Stimulated activated CD4-positive, alpha-beta T cell treated with anti-CD3 and anti-CD28 coated beads, Interleukin-15, amount 100 ng/mL, for 24 hours (primary cell): ENCODE measurements at regions not wholly inside any gene's neighbourhood (a gene's known extent, or its start where the extent isn't known, plus 50 kb on each side); places are given as distances from the start of the nearest gene placed in this dataset.
"Not testable (repeated sequence)": the region's sequence is repeated elsewhere in the genome, so short reads cannot be mapped to it uniquely, and the experiment has no call there.

ENCODE experiments used
- DNase-seq: peaks from one replicate; pipeline ENCODE4 v3.0.0-alpha.2; 2020

DNA sequence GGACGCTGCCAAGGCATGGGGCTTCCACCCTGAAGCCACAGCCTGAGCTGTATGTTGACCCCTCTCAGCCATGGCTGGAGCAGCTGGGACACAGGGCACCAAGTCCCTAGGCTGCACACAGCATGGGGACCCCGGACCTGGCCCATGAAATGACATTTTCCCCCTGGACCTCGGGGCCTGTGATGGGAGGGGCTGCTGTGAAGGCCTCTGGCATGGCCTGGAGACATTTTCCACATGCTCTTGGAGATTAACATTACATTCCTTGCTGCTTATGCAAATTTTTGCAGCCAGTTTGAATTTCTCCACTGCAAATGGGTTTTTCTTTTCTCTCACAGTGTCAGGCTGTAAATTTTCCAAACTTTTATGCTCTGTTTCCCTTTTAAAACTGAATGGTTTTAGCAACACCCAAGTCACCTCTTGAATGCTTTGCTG is 463.6 kb downstream of the ZWINT start:
- DNase-seq: no peak

DNA sequence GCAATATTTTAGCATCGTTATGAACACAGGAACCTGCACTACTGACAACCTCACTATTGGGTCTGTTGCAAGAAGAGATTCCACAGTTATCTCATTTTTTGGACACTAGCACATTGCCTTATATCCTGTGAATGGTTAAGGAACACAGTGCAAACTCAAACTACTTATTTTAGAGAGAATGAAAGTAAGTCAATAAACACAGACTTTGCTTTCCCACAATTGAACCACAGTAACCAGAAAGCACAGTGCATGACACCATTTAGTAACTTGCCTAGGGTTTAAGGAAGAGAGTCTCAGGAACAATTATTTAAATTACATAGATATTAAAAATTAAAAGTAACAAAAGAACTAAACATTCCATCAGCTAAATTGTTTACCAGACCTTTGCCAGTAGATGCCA is 468.8 kb downstream of the ZWINT start:
- DNase-seq: no peak

DNA sequence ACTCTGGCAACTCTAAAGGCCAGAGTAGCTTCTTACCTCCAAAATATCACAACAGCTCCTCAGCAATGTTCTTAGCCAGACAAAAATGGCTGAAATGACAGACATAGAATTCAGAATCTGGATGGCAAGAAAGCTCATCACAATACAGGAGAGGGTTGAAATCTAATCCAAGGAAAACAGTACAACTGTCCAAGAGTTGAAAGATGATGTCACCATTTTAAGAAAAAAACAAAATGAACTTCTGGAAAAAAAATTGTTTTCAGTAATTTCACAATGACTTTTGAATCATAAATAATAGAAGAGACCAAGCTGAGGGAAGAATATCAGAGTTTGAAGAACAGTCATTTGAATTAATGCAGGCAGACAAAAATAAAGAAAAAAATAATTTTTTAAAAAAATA is 479.5 kb downstream of the ZWINT start:
- no peak for DNase-seq

DNA sequence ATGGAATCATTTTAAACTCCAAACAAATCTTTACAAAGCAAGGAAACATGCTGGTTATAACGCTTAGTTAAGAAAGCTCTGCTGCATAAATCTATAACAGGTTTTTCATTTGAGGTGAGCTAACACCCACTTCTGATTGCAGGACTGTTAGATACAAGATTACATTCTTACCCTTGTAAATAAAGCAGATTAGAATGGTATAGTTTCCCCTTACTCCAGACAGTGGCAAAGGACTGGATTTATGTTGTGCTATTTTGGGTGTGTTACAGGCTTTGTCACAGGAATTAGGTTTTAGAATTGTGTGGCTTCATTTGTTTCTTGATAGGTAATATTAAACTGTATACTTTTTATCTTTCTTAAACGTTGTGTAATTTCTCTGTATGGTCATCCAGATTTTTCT is 487.6 kb downstream of the ZWINT start:
- DNase-seq: no peak

DNA sequence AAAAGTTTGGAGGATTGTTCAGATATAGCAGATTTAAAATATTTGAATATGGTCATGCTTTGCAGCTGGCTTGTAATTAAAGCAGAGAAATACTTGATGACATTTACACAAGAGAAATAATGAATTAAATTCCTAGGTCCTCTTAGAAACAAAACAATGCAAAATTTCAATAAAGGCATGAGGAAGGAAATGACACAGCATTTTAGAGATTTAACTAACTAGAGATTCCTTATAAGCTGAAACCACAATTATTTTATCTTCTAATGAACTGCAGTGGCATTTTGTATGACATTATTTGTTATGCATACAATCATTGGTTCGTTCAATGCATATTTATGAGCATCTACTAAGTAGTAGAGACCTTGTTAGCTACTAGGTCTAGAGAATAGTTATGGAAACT is 490.9 kb downstream of the ZWINT start:
- DNase-seq: no peak

DNA sequence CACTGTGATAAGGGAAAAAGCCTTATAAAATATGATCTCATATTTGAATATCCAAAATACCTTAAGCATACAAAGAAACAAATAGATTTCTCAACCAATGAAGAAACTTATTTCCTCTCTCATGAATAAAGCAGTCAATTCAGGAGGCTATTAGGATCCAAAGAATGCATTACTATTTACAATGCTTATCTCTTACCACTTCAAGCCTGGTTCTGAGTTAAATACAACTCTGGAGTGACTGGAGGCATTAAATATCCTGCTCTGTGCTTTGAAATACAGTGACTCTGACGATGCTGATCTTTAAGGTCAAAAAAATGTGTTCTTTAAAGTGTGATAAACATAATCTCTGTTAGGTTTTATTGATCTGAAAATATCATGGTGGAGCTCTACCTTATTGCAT is 493.2 kb downstream of the ZWINT start:
- DNase-seq: no peak

DNA sequence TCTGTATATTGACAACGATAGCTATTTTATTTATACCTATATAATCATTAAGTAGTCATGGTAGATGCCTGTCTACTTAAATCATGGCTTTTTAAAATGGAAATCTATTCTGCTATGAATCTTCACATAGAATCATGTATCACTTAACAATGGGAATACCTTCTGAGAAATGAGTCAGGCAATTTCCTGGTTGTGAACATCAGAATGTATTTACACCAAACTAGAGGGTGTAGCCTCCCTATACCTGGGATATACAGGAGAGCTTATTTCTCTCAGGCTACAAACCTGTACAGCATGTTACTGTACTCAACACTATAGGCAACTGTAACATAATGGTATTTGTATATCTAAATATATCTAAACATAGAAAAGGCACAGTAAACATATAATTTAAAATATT is 502.3 kb downstream of the ZWINT start:
- DNase-seq: no peak

DNA sequence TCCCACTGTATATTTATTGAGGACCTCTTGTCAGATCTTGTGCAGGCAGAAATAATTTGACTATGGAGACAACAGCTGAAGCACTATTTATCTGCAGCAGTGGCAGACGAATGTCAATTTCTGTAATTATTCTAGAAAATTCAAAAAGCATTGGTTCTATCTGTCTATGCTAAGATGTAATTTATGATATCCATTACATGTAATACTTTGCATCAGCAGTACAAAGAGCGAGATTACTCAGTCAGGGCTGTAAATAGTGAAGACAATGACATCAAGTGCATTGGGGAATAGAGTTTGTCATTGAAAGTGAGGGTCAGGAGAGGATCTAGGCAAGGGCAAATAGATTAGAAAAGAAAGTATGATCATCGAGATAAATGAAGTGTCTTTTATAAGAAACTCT is 508.2 kb downstream of the ZWINT start:
- DNase-seq: no peak

DNA sequence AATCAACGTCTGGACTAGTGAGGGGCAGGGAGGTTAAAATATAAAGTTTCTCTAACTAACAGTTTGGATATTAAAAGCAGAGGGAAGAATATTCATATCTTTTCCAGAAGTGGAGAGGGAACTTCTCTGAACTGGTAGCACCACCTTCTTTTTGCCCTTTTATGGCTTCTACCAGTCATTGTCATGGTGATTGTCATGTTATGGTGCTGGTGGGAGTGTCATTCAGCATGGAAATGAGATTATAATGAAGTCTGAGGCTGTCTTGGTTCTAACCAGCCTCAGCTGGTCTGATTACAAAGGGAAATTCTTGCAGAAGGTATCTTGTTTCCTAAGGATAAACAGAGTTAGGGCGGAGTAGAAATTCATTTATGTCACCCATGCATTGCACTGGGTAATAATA is 523.8 kb downstream of the ZWINT start:
- DNase-seq: no peak

DNA sequence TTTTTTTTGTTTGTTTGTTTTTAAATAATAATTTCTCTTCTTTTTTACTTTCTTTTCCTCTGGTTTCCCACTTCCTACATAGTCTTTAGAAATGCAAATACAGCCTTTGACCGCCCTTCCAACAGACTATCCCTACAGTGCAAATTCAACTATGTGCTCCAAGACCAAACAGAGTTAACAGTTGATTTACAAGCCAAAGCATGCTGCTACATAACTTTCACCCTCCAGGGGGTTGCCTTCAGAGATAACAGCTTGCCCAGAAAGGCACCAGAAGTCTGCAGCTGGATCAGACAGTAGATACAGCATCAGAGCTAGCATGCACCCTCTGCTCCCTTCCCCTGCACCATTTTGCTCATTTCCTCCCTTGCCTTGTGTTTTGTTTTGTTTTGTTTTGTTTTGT is 539.0 kb downstream of the ZWINT start:
- no peak for DNase-seq

DNA sequence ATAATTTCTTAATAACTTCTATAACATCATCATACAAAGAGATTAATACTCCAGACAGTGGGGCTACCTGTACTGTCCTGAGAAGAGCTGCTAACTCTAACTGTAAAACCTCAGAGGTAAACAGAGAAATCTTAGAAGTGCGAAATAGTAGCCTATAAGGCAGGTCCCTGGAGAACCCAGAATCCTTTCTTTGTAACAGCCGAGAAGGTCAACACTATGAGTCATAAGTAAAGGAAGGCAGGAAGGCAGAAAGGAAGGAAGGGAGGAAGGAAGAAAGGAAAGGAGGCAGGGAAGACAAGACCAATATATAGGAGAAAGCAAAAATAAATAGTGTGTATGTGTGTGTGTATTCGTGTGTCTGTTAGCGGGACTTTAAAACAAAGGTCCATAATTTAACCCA is 540.6 kb downstream of the ZWINT start:
- DNase-seq: no peak

DNA sequence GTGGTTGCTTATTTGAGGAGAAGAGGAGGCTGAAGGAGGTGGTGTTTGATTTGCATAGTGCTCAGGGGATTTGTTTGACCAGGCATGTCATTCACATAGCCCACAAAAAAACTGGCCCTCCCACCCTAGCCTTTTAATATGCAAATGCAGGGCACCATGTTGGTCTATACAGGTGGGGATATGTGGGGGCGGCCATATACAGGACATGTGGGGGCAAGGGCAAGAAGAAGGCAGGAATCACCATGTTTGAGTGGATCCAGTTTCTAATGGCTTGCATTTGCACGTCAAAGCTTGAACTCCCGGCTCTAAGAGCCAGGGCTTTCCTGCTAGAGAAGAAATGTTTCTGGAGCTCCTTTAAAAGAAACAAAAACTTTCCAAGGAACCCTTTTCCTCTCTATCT is 541.0 kb downstream of the ZWINT start:
- no peak for DNase-seq

DNA sequence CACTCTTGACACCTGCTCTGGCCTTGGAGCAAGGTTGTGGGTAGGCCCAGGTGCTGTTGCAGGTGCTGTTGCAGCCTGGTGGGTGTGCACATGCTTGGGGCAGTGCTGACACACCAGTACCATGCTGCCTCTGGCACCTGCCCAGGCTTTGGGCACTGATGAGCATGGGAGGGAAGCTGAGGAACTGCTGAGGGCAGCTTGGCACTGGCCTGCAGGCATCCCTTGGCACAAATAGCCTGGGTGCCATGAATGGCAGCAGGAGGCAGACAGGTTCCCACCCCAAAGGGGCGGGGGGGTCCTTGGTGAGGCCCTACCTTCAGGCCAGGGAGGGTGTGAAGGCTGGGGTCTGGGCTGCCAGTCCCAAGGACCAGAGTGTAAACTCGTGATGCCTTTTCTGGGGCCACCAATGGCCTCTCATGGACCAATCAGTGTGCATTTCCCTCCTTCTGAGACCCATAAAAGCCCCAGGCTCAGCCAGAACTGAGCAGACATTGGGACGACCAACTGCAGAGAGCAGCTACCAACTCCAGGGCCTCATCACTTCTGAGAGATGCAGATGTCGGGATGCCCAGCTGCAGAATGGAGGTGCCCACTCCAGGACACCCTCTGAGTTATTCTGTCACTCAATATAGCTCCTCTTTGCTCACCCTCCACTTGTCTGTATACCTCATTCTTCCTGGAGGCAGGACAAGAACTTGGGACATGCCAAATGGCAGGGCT is 547.4 kb downstream of the ZWINT start:
- no peak for DNase-seq

DNA sequence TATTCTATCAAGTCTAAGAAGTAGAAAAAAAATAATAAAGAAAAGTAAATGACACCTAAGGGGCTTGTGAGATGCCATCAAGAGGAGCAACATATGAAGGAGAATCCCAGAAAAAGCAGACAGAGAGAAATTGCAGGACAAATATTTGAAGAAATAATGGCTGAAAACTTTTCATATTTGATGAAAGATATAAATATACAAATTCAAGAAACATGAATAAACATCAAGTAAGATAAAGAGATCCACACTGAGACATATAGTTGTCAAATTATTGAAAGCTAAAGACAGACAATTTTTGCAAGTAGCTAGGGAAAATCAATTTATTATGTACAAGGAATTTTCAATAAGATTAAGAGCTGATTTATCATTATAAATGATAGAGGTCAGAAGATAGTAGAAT is 558.0 kb downstream of the ZWINT start:
- no peak for DNase-seq

DNA sequence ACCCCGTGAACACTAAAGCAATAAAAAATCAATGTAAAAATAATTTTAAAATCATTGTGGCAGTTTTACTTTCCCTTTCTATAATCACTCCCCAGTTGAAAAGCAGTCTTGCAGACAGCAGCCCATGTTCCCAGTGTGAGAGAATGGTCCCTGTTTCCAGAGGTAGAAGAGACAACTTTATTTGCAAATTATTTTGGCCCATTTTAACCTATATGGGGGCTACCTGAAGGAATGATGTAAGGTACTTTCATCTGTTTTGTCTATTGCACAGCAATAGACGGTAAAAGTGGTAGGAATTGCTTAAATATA is 559.8 kb downstream of the ZWINT start:
- no peak for DNase-seq

DNA sequence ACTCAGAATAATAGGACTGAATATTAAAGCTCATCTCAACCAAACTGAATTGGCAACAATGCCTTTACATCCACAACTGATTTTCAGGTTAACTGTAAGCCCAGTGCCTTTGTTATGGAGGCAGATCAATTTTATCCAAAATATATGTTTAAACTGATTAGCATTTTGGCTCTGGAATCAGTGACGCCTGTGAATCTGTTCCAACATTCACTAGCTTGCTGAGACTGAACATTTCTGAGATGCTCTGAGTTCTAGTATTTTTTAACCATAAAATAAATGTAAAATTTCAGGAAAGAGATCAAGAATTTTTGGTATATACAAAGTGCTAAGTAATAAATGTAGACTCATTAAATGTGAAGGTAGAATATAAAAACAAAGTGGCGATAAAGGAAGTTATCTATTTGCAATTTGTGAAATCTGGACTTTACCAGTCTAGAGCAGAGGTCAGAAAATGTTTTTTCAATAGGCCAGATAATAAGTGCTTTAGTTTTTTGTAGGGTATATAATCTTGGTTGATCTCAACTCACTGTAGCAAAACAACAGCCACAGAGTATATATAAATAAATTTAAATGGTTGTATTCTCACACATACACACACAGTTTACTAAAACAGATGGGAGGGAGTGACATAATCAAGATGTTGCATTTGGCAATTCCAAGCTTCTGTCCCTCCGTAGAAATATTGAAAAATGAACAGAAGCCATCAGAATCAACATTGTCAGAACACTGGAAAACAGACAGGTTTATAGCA is 560.3 kb downstream of the ZWINT start:
- DNase-seq: no peak

DNA sequence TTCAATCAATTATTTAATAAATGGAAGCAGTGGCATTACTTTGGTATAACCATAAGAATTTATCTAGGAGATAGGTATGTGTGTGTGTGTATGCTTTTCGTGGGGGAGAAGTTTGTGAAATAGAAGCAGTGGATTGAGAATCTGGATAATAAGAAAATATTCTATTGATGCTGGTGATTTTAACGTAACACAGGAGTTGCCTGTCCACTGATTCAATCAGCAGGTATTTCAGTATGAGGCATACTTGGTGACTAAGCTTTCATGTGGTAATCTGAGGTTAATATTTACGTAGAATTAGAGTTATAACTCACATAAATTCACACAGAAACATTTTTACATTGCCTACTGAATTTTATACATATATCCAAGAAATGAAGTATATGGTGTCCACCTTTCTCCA is 568.0 kb downstream of the ZWINT start:
- DNase-seq: no peak

DNA sequence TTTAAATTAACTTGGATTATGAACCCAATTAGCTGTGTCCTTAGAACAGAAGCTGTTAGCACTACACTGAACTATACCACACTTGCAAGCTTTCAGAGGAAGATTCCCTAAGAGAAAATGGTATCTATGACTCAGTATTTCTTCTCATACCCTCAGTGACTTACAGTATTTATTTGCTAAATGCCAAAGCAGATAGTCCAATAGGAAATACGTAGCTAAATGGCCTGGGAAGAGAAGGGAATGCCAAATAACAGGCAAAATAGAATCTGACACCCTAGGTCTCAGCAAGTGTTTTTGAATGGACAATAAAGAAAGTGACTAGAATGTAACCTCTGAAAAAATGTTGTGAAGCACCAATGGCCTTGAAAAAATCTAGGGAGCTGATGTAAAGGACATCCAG is 570.8 kb downstream of the ZWINT start:
- not testable (repeated sequence) for DNase-seq

DNA sequence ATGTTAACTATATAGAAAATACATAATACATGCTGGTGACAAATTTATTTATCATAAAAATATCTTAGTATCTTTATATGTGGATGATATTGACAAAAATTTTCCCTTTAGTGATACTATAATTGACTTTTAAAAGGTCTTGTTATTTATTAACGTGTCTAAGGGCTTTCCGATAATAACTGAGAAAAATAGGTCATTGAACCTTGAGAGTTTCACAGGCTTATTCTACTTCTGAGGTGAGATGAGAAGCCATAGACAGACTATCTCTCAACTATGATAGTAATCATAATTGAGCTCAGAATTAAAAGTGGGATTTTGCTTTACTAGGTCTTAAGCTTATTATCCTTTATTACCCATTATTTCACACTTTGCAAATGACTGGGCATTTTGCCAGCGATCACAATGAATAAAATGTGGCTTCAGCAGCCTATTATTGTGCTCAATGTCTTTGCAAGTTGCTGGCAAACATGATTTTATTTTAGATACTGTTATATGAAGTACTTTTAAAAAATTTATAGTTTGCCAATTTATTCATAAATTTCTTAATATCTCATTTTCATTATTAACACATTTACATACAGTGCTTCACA is 574.5 kb downstream of the ZWINT start:
- no peak for DNase-seq

DNA sequence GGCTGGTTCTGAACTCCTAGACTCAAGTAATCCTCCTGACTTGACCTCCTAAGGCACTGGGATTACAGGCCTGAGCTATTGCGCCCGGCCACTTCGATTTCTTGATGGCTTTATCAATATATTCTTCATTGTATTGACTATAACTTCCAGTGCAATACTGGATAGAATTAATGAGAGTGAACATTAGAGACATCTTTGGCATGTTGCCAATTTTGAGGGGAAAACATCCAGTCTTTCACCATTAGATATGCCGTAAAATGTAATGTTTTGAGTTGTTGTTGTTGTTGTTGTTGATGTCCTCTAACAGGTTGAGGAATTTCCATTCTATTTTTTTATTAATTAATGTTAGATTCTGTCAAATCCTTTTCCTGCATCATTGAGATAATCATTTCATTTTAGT is 578.9 kb downstream of the ZWINT start:
- DNase-seq: no peak

DNA sequence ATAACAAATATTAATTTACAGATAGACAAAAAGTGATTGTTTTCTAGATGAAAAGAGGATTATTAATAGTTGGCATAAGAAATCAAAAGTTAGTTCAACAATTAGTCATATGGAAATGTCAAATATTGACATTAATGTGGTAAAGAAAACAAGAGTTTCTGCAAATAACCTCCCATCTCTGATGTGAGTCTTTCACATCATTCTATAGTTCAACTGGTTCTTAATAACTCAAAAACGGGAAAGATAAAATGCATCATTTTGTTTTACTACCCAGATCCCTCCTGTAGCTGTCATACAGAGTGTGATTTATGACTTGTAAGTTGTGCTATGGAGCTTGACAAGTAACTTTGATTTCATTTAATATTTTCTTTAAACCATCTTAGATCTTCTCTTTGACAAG is 594.8 kb downstream of the ZWINT start:
- DNase-seq: no peak

DNA sequence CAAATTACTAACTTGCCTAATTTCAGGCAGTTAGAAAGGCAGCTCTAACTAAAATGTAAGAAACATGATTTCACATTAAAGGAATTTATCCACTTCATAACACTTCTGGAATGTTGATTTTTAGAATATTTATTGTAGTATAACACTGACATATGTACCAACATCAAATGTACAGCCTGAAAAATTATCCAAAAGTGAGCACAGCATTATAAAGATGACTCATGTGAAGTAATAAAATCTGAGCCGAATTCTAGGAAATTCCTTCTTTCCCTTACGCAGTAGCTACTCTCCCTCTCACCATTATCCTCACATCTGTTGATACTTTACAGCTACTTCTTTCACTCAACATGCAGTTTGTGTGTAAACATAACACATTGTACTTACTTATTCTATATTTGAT is 610.6 kb downstream of the ZWINT start:
- no peak for DNase-seq

DNA sequence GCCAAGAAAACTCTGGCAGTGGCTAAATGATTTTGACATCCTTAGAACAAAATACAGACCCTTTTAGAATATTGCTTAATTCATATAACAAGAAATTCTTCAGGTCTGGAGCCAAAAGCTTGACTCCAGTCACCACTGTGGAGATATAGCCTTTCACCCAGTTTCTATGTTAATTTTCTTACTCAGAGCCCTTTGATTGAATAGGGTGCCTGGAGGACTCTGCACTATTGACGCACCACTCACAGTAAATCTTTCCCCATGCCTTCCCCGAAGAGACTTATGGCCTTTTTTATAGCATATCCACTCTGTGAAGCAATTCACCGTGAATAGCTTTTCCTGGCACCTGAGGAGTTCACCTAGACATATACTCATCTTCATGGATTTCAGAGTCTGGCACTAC is 613.8 kb downstream of the ZWINT start:
- no peak for DNase-seq

DNA sequence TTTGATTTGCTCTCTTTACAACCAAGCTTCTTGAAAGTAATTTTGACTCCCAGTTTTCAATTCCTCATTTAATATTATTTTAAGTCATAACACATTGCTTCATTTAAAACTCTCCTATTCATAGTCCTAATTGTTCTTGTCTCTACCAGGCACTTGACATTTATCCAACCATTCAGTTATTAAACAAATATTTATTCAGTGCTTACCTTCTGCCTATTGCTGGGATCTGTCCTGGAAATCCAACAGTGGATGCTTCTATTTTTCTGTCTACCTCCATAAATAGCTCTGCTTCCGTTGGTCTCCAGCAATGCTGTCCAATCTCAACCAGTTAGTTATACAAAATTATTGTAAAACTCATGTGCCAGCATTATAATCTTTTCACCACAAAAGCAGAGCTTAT is 615.1 kb downstream of the ZWINT start:
- no peak for DNase-seq

DNA sequence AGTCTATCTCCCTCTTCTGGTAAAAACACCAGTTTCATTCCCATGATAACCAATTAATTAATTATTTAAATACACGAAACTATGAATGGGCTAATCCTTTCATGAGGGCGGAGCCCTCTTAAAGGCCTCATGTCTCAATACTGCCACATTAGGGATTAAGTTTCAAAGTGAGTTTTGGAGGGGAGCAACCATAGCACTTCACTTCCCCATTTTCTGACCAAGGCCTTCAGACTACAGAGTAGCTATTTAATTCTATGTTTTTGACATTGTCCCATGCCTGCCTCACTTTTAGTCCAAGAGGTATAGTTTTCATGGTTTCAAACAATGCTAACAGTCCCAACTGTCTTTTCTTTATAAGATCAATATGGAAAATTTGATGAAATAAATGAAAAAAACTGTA is 618.6 kb downstream of the ZWINT start:
- DNase-seq: no peak
